Mucosa of gallbladder (tissue), 1 donor: ENCODE measurements at regions not wholly inside any gene's neighbourhood (a gene's known extent, or its start where the extent isn't known, plus 50 kb on each side); places are given as distances from the start of the nearest gene placed in this dataset.
"Not testable (repeated sequence)": the region's sequence is repeated elsewhere in the genome, so short reads cannot be mapped to it uniquely, and the experiment has no call there.

Source experiments
- DNase-seq: peaks from one replicate; pipeline ENCODE4 v3.0.0-alpha.2; 2020; ENCODE audit warnings: low spot score
- donor health status: DM: no; HTN: no; CAD: no.

DNA sequence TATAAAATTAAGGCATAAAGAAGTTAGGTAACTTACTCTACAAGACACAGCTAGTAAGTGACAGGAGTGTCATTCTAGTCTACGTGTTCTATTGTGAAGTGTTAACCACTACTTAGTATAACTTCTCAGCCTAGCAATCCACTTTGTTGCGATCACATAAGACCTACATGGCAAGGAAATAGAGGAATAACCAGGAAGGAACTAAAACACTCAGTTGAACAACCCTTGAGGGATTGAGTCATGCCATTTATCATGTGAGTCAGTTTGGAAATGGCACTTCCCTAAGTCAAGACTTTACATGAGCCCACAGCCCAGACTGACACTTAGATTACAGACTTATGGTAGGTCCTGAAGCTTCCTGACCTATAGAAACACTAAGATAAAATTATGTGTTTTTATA is 279.5 kb upstream of the PCDH20 start:
- no peak for DNase-seq

DNA sequence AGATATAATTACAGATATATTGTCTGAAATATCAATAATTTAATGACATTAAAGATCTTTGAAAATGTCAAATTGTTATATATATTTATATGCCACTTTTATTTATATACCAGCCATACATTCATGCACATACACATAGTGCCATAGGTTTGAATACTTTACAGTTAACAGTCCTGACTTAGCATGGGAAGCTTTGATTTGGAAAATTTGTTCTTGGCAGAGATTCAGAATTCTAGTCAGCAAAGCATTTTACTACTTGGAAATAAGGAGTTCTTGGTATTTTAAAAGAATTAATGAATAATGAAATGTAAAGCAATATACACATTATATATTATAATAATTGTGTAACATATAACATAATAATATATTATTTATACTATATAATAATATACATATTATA is 277.0 kb upstream of the PCDH20 start:
- DNase-seq = no peak

GRCh38 chr13:61685682-61686012 is 270.0 kb upstream of the PCDH20 start:
- no peak for DNase-seq

- DNase-seq = no peak
Measured at GRCh38 chr13:61684976-61685681, 269.5 kb upstream of the PCDH20 start.

- DNase-seq = no peak
Measured at GRCh38 chr13:61672756-61673155, 257.1 kb upstream of the PCDH20 start.

DNA sequence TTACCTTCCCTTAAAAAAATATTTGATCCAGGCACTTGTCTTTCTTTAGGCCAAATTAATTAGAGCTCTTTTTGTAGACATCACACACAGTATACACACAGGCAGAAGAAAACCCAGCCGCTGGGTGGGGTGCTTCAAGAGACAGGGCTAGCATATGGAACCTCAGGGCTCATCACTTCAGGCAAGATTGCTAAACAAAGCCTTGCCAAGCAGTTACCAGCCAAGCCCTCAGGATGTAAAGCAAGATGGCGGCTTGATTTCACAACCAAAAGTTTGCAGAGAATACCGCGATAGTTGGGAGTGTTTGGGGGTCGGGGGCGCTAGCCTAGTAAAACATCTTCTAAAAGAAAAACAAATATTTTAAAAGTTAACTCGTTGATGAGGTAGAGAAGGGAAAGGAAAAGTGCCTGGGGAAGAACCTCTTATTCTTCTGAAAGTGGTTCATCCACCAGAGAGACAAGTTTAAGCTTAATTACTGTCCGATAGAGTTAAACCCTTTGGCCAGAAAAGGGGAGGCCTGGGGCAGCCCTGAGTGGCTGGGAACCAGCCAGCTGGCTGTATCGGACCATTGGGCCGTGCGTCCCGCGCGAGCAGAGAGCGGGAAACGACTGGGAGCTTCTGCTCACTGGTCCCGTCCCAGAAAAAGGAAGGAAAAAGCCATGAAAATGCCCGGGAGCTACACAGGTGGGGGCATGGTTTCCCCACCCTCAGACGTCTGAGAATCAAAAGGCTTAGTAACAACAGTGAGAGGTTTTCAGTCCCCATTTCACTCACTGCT is 254.9 kb upstream of the PCDH20 start:
- no peak for DNase-seq

- peak; percentile 81 for DNase-seq
Measured at GRCh38 chr13:61664801-61665705, 249.4 kb upstream of the PCDH20 start.

GRCh38 chr13:61654481-61654880 is 238.8 kb upstream of the PCDH20 start:
- no peak for DNase-seq

- DNase-seq = no peak
Measured at GRCh38 chr13:61648547-61648946, 232.9 kb upstream of the PCDH20 start.

- DNase-seq = no peak
Measured at GRCh38 chr13:61612192-61612591, 196.5 kb upstream of the PCDH20 start.

GRCh38 chr13:61608138-61608537 is 192.5 kb upstream of the PCDH20 start:
- no peak for DNase-seq

DNA sequence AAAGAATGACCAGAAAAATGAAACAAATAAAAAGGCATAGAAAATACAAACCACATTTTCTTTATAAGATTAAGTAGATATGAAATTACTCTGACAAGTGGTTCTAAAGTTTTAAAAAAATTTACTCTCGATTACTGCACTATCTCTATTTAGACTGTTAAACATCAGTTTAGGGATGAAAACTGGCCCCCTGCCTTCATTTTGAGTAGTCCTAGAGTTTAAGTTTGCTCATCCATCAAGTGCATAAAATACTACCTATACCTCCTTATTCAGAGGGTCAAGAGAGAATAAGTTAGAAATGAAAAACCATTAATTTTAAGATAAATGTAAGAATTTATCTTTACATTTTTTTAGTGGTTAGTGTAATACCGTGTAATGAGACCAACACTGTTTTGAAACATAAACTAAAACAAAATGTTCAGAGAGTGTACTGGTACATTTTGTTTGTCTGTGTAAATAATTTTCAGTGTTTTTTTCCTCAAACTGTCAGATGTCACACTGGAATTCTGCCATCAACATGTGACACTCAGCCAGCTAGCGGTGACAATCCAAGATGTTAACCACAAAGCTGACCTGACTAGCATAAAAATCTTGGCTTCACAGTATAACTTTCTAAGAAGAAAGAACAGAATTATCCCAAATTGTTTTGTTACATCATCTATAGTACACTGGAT is 184.8 kb upstream of the PCDH20 start:
- DNase-seq = no peak

DNA sequence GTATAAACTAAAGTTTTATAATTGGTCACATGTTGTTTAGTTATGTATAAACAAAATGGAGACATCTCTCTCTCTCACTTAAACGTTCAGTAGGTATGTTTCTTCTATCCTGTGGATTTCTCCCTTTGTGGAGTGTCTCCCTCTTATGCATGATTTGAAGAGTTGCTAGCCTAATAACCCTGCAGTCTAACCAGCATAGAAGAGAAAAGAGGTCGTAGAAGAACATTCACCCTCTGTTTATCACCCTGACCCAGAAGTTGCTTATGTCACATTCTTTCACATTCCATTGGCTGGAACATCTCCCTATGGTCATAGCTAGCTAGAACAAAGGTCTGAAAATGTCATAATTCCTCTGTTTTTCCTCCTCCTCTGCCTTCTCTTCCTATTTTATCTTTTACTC is 176.8 kb upstream of the PCDH20 start:
- no peak for DNase-seq

DNA sequence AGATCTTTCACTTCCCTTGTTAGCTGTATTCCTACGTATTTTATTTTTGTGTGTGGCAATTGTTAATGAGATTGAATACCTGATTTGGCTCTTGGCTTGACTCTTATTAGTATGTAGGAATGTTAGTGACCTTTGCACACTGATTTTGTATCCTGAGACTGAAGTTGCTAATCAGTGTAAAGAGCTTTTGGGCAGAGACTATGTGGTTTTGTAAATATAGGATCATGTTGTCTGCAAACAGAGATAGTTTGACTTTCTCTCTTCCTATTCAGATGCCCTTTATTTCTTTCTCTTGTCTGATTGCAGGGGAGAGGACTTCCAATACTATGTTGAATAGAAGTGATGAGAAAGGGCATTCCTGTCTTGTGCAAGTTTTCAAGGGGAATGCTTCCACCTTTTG is 160.3 kb upstream of the PCDH20 start:
- DNase-seq = no peak

GRCh38 chr13:61563645-61564044 is 148.0 kb upstream of the PCDH20 start:
- DNase-seq = no peak

- no peak for DNase-seq
Measured at GRCh38 chr13:61546911-61547310, 131.3 kb upstream of the PCDH20 start.

DNA sequence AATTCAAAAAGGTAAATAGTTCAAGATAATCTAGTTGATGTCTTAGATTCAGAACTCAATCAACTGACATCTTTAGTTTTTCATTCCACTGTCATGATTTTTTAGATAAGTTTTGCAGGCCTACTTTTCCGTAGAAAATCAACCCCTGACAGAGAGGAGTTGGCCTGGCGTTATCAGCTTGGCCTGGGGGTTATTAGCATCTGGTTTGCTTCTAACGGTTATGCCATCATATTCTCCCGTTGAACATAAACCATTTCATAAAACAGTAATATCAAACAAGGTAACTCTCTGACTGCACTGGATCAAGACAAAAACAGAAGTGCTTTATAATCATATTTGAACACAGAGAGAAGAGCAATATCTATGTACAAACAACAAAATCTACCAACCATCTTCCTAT is 130.8 kb upstream of the PCDH20 start:
- no peak for DNase-seq

DNA sequence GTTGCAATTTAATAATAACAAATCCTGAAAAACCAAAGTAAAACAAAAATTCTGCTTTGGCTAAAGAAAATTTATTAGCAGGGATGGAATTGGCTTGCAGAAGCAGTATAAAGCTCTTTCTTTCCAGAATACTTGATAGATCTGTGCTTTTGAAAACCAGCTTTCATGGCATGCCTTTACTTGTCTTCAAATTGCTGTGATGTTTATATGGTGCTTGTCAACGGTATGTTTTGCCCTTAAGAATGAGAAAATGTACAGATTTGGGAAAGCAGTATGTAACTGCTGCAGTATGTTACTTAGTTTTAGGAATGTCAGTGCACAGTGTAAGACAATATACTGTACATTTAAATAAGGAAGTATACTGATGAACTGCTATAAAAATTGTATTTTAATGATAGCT is 120.8 kb upstream of the PCDH20 start:
- DNase-seq = no peak

DNA sequence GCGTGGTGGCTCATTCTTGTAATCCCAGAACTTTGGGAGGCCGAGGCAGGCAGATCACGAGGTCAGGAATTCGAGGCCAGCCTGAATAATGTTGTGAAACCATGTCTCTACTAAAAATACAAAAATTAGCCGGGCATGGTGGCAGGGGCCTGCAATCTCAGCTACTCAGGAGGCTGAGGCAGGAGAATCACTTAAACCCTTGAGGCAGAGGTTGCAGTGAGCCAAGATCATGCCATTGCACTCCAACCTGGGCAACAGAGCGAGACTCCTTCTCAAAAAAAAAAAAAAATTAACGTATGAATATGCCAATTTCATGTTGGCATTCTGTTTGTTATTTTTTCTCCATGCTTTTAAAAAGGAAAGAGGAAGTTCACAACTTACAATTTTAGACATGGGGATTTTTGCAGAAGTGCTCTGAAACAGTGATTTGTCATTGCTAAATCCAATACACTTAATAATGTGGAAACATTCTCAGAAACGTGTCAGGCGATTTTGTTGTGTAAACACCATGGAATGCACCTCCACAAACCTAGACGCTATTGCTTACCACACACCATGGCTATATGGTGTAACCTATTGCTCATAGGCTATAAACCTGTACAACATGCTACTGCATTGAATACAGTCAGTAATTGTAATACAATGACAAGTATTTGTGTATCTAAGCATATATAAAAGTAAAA is 115.9 kb upstream of the PCDH20 start:
- no peak for DNase-seq

DNA sequence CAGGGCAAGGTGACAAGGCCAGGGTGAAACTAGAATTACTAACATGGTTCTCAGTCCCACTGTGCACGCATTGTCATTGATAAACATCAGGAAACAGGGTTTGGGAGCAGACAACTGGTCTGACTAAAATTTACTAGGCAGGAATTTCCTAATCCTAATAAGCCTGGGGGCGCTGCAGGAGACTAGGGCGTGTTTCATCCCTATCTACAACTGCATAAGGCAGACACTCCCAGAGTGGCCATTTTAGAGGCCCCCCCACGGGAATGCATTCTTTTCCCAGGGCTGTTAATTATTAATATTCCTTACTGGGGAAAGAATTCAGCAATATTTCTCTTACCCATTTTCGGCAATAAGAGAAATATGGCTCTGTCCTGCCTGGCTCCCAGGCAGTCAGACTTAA is 103.6 kb upstream of the PCDH20 start:
- DNase-seq = not testable (repeated sequence)

- no peak for DNase-seq
Measured at GRCh38 chr13:61508936-61509335, 93.3 kb upstream of the PCDH20 start.
